Upper lobe of left lung (tissue), 4 donors: ENCODE measurements at regions not wholly inside any gene's neighbourhood (a gene's known extent, or its start where the extent isn't known, plus 50 kb on each side); places are given as distances from the start of the nearest gene placed in this dataset.

Experiments
- CTCF ChIP-seq, 6 experiments: fragments of 450-650 bp in 4 of 6; fragments of 200-600 bp in 2 of 6; sonication (generic) in 2 of 6; IDR thresholded peaks; one replicate each; pipeline ENCODE4 v1.5.1; 2016 to 2019; ENCODE audit warnings: antibody characterized with exemption in 6 of 6
- EP300 ChIP-seq, 4 donors: sonication (generic); formaldehyde crosslinking; IDR thresholded peaks; one replicate each; pipeline ENCODE4 v1.5.1; 2017; ENCODE audit warnings: antibody characterized with exemption in 4 of 4, control low read depth in 2 of 4
- POLR2A ChIP-seq, 4 donors: fragments of 450-650 bp; IDR thresholded peaks; one replicate each; pipeline ENCODE4 v1.5.1; 2016 to 2017; ENCODE audit warnings: antibody characterized with exemption in 4 of 4, mild to moderate bottlenecking in 2 of 4
- POLR2AphosphoS5 ChIP-seq, 2 donors: sonication (generic); formaldehyde crosslinking; IDR thresholded peaks; one replicate each; pipeline ENCODE4 v1.5.1; 2017; ENCODE audit warnings: antibody characterized with exemption in 2 of 2

- TF ChIP-seq EP300 (IDR thresholded peaks at IDR 0.05), result no peak
- TF ChIP-seq CTCF (IDR thresholded peaks at IDR 0.05), result no peak
- TF ChIP-seq POLR2AphosphoS5 (IDR thresholded peaks at IDR 0.05), result no peak
- TF ChIP-seq POLR2A (IDR thresholded peaks at IDR 0.05), result no peak
Measured at GRCh38 chr4:144799486-144799885, 153.5 kb downstream of the HHIP start.
